Neural progenitor cell (in vitro differentiated cells): ENCODE measurements at regions not wholly inside any gene's neighbourhood (a gene's known extent, or its start where the extent isn't known, plus 50 kb on each side); places are given as distances from the start of the nearest gene placed in this dataset.
"Not testable (repeated sequence)": the region's sequence is repeated elsewhere in the genome, so short reads cannot be mapped to it uniquely, and the experiment has no call there.

Experiments used
- DNase-seq: peaks from one replicate; pipeline ENCODE4 v3.0.0-alpha.2; 2016; ENCODE audit warnings: low spot score
- H2AFZ ChIP-seq: fragments of 200-600 bp; sonication (generic); replicated peaks from 2 replicates; pipeline ENCODE4 v1.6.1; 2016; ENCODE audit warnings: antibody characterized with exemption
- H3F3A ChIP-seq: fragments of 200-600 bp; sonication (generic); 2 replicates; pipeline ENCODE4 v1.6.1; 2016; ENCODE audit warnings: antibody characterized with exemption, low read depth
- H3K27ac ChIP-seq: fragments of 200-600 bp; sonication (generic); 2 replicates; pipeline ENCODE4 v1.5.1; 2016; ENCODE audit warnings: mild to moderate bottlenecking
- H3K27me3 ChIP-seq: fragments of 200-600 bp; sonication (generic); 2 replicates; pipeline ENCODE4 v1.6.1; 2016; ENCODE audit warnings: mild to moderate bottlenecking, moderate library complexity
- H3K36me3 ChIP-seq: fragments of 200-600 bp; sonication (generic); 2 replicates; pipeline ENCODE4 v1.5.1; 2016
- H3K4me1 ChIP-seq: fragments of 200-600 bp; sonication (generic); 2 replicates; pipeline ENCODE4 v1.6.1; 2016; ENCODE audit warnings: mixed run types
- H3K4me2 ChIP-seq: fragments of 200-600 bp; sonication (generic); 2 replicates; pipeline ENCODE4 v1.6.1; 2016
- H3K4me3 ChIP-seq: fragments of 200-600 bp; sonication (generic); 2 replicates; pipeline ENCODE4 v1.5.1; 2016
- H3K79me2 ChIP-seq: fragments of 200-600 bp; sonication (generic); 2 replicates; pipeline ENCODE4 v1.6.1; 2016; ENCODE audit warnings: low read depth
- H3K9ac ChIP-seq: fragments of 200-600 bp; sonication (generic); 2 replicates; pipeline ENCODE4 v1.6.1; 2016
- H3K9me3 ChIP-seq: fragments of 200-600 bp; sonication (generic); 2 replicates; pipeline ENCODE4 v1.5.1; 2016; ENCODE audit warnings: low read depth
- H4K20me1 ChIP-seq: fragments of 200-600 bp; sonication (generic); 2 replicates; pipeline ENCODE4 v1.6.1; 2016; ENCODE audit warnings: low read depth
- H3K27ac Mint-ChIP-seq: 3 replicates; pipeline ENCODE4 v1.8.0; 2021; ENCODE audit warnings: mixed read lengths
- H3K27me3 Mint-ChIP-seq: 2 replicates; pipeline ENCODE4 v1.8.0; 2022; ENCODE audit warnings: low read depth, mild to moderate bottlenecking, inconsistent platforms, moderate library complexity, mixed read lengths; ENCODE audit not compliant: insufficient read depth
- H3K36me3 Mint-ChIP-seq: 3 replicates; pipeline ENCODE4 v1.8.0; 2021; ENCODE audit warnings: mixed read lengths
- H3K4me1 Mint-ChIP-seq: 3 replicates; pipeline ENCODE4 v1.8.0; 2021; ENCODE audit warnings: mixed read lengths
- H3K4me3 Mint-ChIP-seq: 3 replicates; pipeline ENCODE4 v1.8.0; 2021; ENCODE audit warnings: mild to moderate bottlenecking, moderate library complexity, mixed read lengths
- H3K9me3 Mint-ChIP-seq: 3 replicates; pipeline ENCODE4 v1.8.0; 2020; ENCODE audit warnings: mixed read lengths
- CTCF ChIP-seq: fragments of 200-600 bp; sonication (generic); IDR thresholded peaks from 2 replicates; pipeline ENCODE4 v1.5.1; 2017; ENCODE audit warnings: antibody characterized with exemption, mild to moderate bottlenecking
- EZH2 ChIP-seq: fragments of 200-600 bp; sonication (generic); IDR thresholded peaks from 2 replicates; pipeline ENCODE4 v1.6.1; 2017; ENCODE audit warnings: antibody characterized with exemption, mild to moderate bottlenecking, moderate library complexity
- EZH2phosphoT487 ChIP-seq: fragments of 200-600 bp; sonication (generic); IDR thresholded peaks from 2 replicates; pipeline ENCODE4 v1.6.1; 2017; ENCODE audit warnings: antibody characterized with exemption

GRCh38 chrX:55160685-55161552 is 59.2 kb upstream of the PAGE5 start:
- peak overlapping the region; percentile 89 for H2AFZ ChIP-seq
- no peaks in the 10 kb centered on the region for H3K4me1 ChIP-seq
- H3K36me3 ChIP-seq: no peaks in the 10 kb centered on the region
- Mint-ChIP-seq H3K4me1 (peaks cover 4% of the 10 kb centered on the region), H3K9me3 (peaks cover 13% of the 10 kb centered on the region), H3K4me3 (peak overlapping the region; percentile 88), H3K27ac (peak overlapping the region; percentile 87), H3K36me3 (no peaks in the 10 kb centered on the region), H3K27me3 (peaks cover 11% of the 10 kb centered on the region)
- peaks cover 7% of the 10 kb centered on the region for H3F3A ChIP-seq
- peaks cover 11% of the 10 kb centered on the region for H3K79me2 ChIP-seq
- no peaks in the 10 kb centered on the region for H3K27me3 ChIP-seq
- peak overlapping the region; percentile 68 for H3K4me3 ChIP-seq
- no peaks in the 10 kb centered on the region for H3K9me3 ChIP-seq
- DNase-seq: peak; percentile 92
- H3K27ac ChIP-seq: peak overlapping the region; percentile 82
- TF ChIP-seq CTCF (peak; percentile 68), EZH2 (no peak)
- H3K4me2 ChIP-seq: peak overlapping the region; percentile 78
- no peaks in the 10 kb centered on the region for H4K20me1 ChIP-seq
- H3K9ac ChIP-seq: no peak overlapping the region

GRCh38 chrX:55161581-55161980 is 58.6 kb upstream of the PAGE5 start:
- H3K4me2 ChIP-seq: peak overlapping the region; percentile 78
- Mint-ChIP-seq H3K36me3 (no peaks in the 10 kb centered on the region), H3K27ac (peak overlapping the region; percentile 34), H3K9me3 (peaks cover 13% of the 10 kb centered on the region), H3K4me1 (peaks cover 4% of the 10 kb centered on the region), H3K27me3 (peaks cover 11% of the 10 kb centered on the region), H3K4me3 (peak overlapping the region; percentile 88)
- no peak overlapping the region for H2AFZ ChIP-seq
- no peaks in the 10 kb centered on the region for H4K20me1 ChIP-seq
- H3K4me1 ChIP-seq: no peaks in the 10 kb centered on the region
- no peak overlapping the region for H3K9ac ChIP-seq
- H3F3A ChIP-seq: peaks cover 7% of the 10 kb centered on the region
- no peaks in the 10 kb centered on the region for H3K27me3 ChIP-seq
- H3K9me3 ChIP-seq: peaks cover 4% of the 10 kb centered on the region
- peak overlapping the region; percentile 68 for H3K4me3 ChIP-seq
- H3K79me2 ChIP-seq: peaks cover 11% of the 10 kb centered on the region
- H3K27ac ChIP-seq: peak overlapping the region; percentile 82
- peak; percentile 51 for DNase-seq
- H3K36me3 ChIP-seq: no peaks in the 10 kb centered on the region
- TF ChIP-seq EZH2phosphoT487 (no peak), CTCF (no peak), EZH2 (no peak)

- Histone ChIP-seq H3K27ac (no peak overlapping the region), H2AFZ (no peak overlapping the region), H4K20me1 (no peaks in the 10 kb centered on the region), H3K4me2 (no peak overlapping the region), H3K4me1 (no peaks in the 10 kb centered on the region), H3K4me3 (no peak overlapping the region), H3K36me3 (no peaks in the 10 kb centered on the region), H3K27me3 (no peaks in the 10 kb centered on the region), H3F3A (peaks cover 7% of the 10 kb centered on the region), H3K9ac (no peak overlapping the region), H3K79me2 (peaks cover 11% of the 10 kb centered on the region), H3K9me3 (peaks cover 10% of the 10 kb centered on the region)
- H3K4me1 Mint-ChIP-seq: peaks cover 4% of the 10 kb centered on the region
- peaks cover 11% of the 10 kb centered on the region for H3K27me3 Mint-ChIP-seq
- TF ChIP-seq EZH2 (no peak), CTCF (no peak), EZH2phosphoT487 (no peak)
- peaks cover 13% of the 10 kb centered on the region for H3K9me3 Mint-ChIP-seq
- no peaks in the 10 kb centered on the region for H3K36me3 Mint-ChIP-seq
- no peak overlapping the region for H3K27ac Mint-ChIP-seq
- no peak for DNase-seq
- no peak overlapping the region for H3K4me3 Mint-ChIP-seq
These were observed 57.0 kb upstream of the PAGE5 start for GRCh38 chrX:55163171-55163570.

- not testable (repeated sequence) for H3K27ac Mint-ChIP-seq, H3K4me3 Mint-ChIP-seq, H3K4me1 ChIP-seq, H3K4me2 ChIP-seq, H3K9me3 ChIP-seq, H2AFZ ChIP-seq, H4K20me1 ChIP-seq, H3F3A ChIP-seq, DNase-seq, H3K9ac ChIP-seq, H3K36me3 Mint-ChIP-seq, H3K79me2 ChIP-seq, H3K27me3 ChIP-seq, H3K36me3 ChIP-seq, H3K27ac ChIP-seq, H3K4me3 ChIP-seq, H3K4me1 Mint-ChIP-seq
- Mint-ChIP-seq H3K27me3 (peaks cover 11% of the 10 kb centered on the region), H3K9me3 (peaks cover 13% of the 10 kb centered on the region)
These were observed 55.1 kb upstream of the PAGE5 start for GRCh38 chrX:55165026-55165425.
